HCT116 (cell line): ENCODE measurements at regions not wholly inside any gene's neighbourhood (a gene's known extent, or its start where the extent isn't known, plus 50 kb on each side); places are given as distances from the start of the nearest gene placed in this dataset.

ENCODE experiments used
- ATAC-seq: fragments of 200-7000 bp; cut with Tn5 transposase; 2 replicates; pipeline ENCODE4 v1.9.1; 2020; ENCODE audit warnings: mild to moderate bottlenecking, moderate library complexity
- BruUV-seq: library from RNA; stranded (reverse); fragments of 400-500 nt; replicated peaks from 2 replicates; lab custom pipeline; 2021; lab: Mats Ljungman, UMichigan
- CTCF ChIA-PET: fragments of 300-600 bp; sonication (Branson Sonifier 250); formaldehyde crosslinking; loops from one replicate; lab custom pipeline; 2021; ENCODE audit warnings: antibody characterized with exemption; lab: Charles Lee
- POLR2A ChIA-PET: fragments of 300-600, 350-600 bp; sonication (Branson Sonifier 250); formaldehyde crosslinking; loops from one replicate; lab custom pipeline; 2021; ENCODE audit warnings: antibody characterized with exemption; lab: Charles Lee
- RAD21 ChIA-PET, 2 experiments: fragments of 300-600 bp; sonication (Branson Sonifier 250); formaldehyde crosslinking; loops; one replicate each; lab custom pipeline; 2023; ENCODE audit warnings: low total read pairs in 2 of 2; ENCODE audit not compliant: uncharacterized antibody in 2 of 2, unreplicated experiment in 2 of 2, low non-redundant PET in 1 of 2; lab: Charles Lee
- DNase-seq: peaks from one replicate; pipeline ENCODE4 v3.0.0-alpha.2; 2010; ENCODE audit warnings: low read depth, low spot score
- H2AFZ ChIP-seq: fragments of 200-600 bp; shearing (Covaris generic), sonication (generic); 2 replicates; pipeline ENCODE4 v1.6.1; 2017; ENCODE audit warnings: low read depth, mixed run types, mixed read lengths, antibody characterized with exemption, low read length; ENCODE audit not compliant: poor library complexity, severe bottlenecking
- H3K27ac ChIP-seq: 2 replicates; pipeline ENCODE4 v1.5.1; 2012; ENCODE audit warnings: low read depth, low read length
- H3K27me3 ChIP-seq: fragments of 200-600 bp; sonication (generic); 2 replicates; pipeline ENCODE4 v1.6.1; 2016; ENCODE audit warnings: mixed run types, low read length, mixed read lengths; ENCODE audit not compliant: insufficient read depth
- H3K36me3 ChIP-seq, 2 experiments: fragments of 200-500 bp in 1 of 2; fragments of 200-600 bp in 1 of 2; sonication (Bioruptor generic) in 1 of 2; sonication (generic) in 1 of 2; 2 replicates each; pipeline versions ENCODE4 v1.5.1 to v1.6.1; 2014 to 2016; ENCODE audit warnings: low read length in 2 of 2, inconsistent platforms in 1 of 2, mixed read lengths in 1 of 2, mixed run types in 1 of 2; ENCODE audit not compliant: insufficient read depth in 2 of 2, control insufficient read depth in 1 of 2
- H3K4me1 ChIP-seq, 2 experiments: fragments of 200-600 bp in 1 of 2; sonication (generic) in 1 of 2; 2 replicates each; pipeline versions ENCODE4 v1.5.1 to v1.6.1; 2012 to 2017; ENCODE audit warnings: low read length in 2 of 2, inconsistent platforms in 1 of 2, mild to moderate bottlenecking in 1 of 2, mixed read lengths in 1 of 2, mixed run types in 1 of 2, moderate library complexity in 1 of 2; ENCODE audit not compliant: insufficient read depth in 2 of 2, control insufficient read depth in 1 of 2
- H3K4me2 ChIP-seq: fragments of 200-600 bp; sonication (generic); 2 replicates; pipeline ENCODE4 v1.6.1; 2017; ENCODE audit warnings: mixed run types, low read length, mixed read lengths
- H3K4me3 ChIP-seq, 2 experiments: fragments of 200-600 bp in 1 of 2; sonication (generic) in 1 of 2; replicated peaks in 1 of 2; 2 replicates each; pipeline ENCODE4 v1.5.1; 2011 to 2016; ENCODE audit warnings: low read length in 2 of 2, control low read depth in 1 of 2, low read depth in 1 of 2, mild to moderate bottlenecking in 1 of 2, mixed read lengths in 1 of 2, mixed run types in 1 of 2
- H3K79me2 ChIP-seq: fragments of 200-600 bp; sonication (generic); 2 replicates; pipeline ENCODE4 v1.6.1; 2017; ENCODE audit warnings: mild to moderate bottlenecking, mixed run types, low read length, moderate library complexity, mixed read lengths; ENCODE audit not compliant: insufficient read depth
- H3K9ac ChIP-seq: fragments of 200-600 bp; sonication (generic); 2 replicates; pipeline ENCODE4 v1.6.1; 2016; ENCODE audit warnings: low read length, mixed read lengths
- H3K9me2 ChIP-seq: fragments of 200-600 bp; sonication (generic), shearing (Covaris generic); 2 replicates; pipeline ENCODE4 v1.6.1; 2017; ENCODE audit warnings: mixed run types, mild to moderate bottlenecking, moderate library complexity; ENCODE audit not compliant: insufficient read depth
- H3K9me3 ChIP-seq, 2 experiments: fragments of 200-500 bp in 1 of 2; fragments of 200-600 bp in 1 of 2; sonication (Bioruptor generic) in 1 of 2; sonication (generic) in 1 of 2; 2 replicates each; pipeline ENCODE4 v1.6.1; 2014 to 2017; ENCODE audit warnings: low read length in 2 of 2, mixed read lengths in 2 of 2, inconsistent platforms in 1 of 2, low read depth in 1 of 2, mild to moderate bottlenecking in 1 of 2, mixed run types in 1 of 2, moderate library complexity in 1 of 2; ENCODE audit not compliant: control insufficient read depth in 1 of 2, insufficient read depth in 1 of 2
- H4K20me1 ChIP-seq: fragments of 200-600 bp; sonication (generic), shearing (Covaris generic); 2 replicates; pipeline ENCODE4 v1.6.1; 2017; ENCODE audit warnings: mixed run types, mild to moderate bottlenecking, moderate library complexity; ENCODE audit not compliant: insufficient read depth
- CBX3 ChIP-seq: IDR thresholded peaks from 2 replicates; pipeline ENCODE4 v1.6.1; 2012; ENCODE audit warnings: low read depth
- CEBPB ChIP-seq: IDR thresholded peaks from 2 replicates; pipeline ENCODE4 v1.6.1; 2012; ENCODE audit warnings: low read depth
- CTCF ChIP-seq, 3 experiments: fragments of 200-600 bp in 1 of 3; sonication (generic) in 1 of 3; IDR thresholded peaks in 2 of 3; conservative IDR thresholded peaks in 1 of 3; 2 replicates each; pipeline ENCODE4 v1.5.1; 2012 to 2017; ENCODE audit warnings: low read depth in 2 of 3, low read length in 2 of 3, antibody characterized with exemption in 1 of 3, borderline replicate concordance in 1 of 3, control low read depth in 1 of 3, mild to moderate bottlenecking in 1 of 3, mixed read lengths in 1 of 3, mixed run types in 1 of 3, moderate library complexity in 1 of 3; ENCODE audit not compliant: insufficient read depth in 1 of 3
- EGR1 ChIP-seq: IDR thresholded peaks from 2 replicates; pipeline ENCODE4 v1.6.1; 2012; ENCODE audit warnings: low read depth
- ELF1 ChIP-seq: IDR thresholded peaks from 2 replicates; pipeline ENCODE4 v1.6.1; 2012; ENCODE audit warnings: low read depth, borderline replicate concordance
- EZH2phosphoT487 ChIP-seq: fragments of 200-600 bp; IDR thresholded peaks from 2 replicates; pipeline ENCODE4 v1.6.1; 2018; ENCODE audit warnings: antibody characterized with exemption, borderline replicate concordance
- MAX ChIP-seq: IDR thresholded peaks from 2 replicates; pipeline ENCODE4 v1.6.1; 2012
- POLR2AphosphoS5 ChIP-seq: IDR thresholded peaks from 2 replicates; pipeline ENCODE4 v1.6.1; 2011; ENCODE audit warnings: mild to moderate bottlenecking, low read depth, low read length, moderate library complexity
- RAD21 ChIP-seq: IDR thresholded peaks from 2 replicates; pipeline ENCODE4 v1.6.1; 2012; ENCODE audit warnings: low read depth, mild to moderate bottlenecking
- REST ChIP-seq: IDR thresholded peaks from 2 replicates; pipeline ENCODE4 v1.6.1; 2012; ENCODE audit warnings: low read depth
- SIN3A ChIP-seq: IDR thresholded peaks from 2 replicates; pipeline ENCODE4 v1.6.1; 2012; ENCODE audit warnings: low read depth
- SP1 ChIP-seq: IDR thresholded peaks from 2 replicates; pipeline ENCODE4 v1.6.1; 2012; ENCODE audit warnings: low read depth
- SRF ChIP-seq: IDR thresholded peaks from 2 replicates; pipeline ENCODE4 v1.6.1; 2012; ENCODE audit warnings: low read depth
- TCF7L2 ChIP-seq: IDR thresholded peaks from 2 replicates; pipeline ENCODE4 v1.7.0; 2011; ENCODE audit warnings: borderline replicate concordance, inconsistent platforms; ENCODE audit not compliant: insufficient read depth, insufficient read length; ENCODE audit errors: extremely low read depth
- YY1 ChIP-seq: IDR thresholded peaks from 2 replicates; pipeline ENCODE4 v1.6.1; 2011; ENCODE audit warnings: low read length, low read depth, moderate library complexity, mild to moderate bottlenecking; ENCODE audit not compliant: insufficient replicate concordance; ENCODE audit errors: extremely low read depth
- ZBTB33 ChIP-seq: IDR thresholded peaks from 2 replicates; pipeline ENCODE4 v1.6.1; 2011; ENCODE audit warnings: mild to moderate bottlenecking, low read length, moderate library complexity; ENCODE audit not compliant: insufficient replicate concordance; ENCODE audit errors: extremely low read depth
- ZNF274 ChIP-seq: fragments of 200-500 bp; sonication (Bioruptor generic); IDR thresholded peaks from 2 replicates; pipeline ENCODE4 v1.6.1; 2014; ENCODE audit warnings: mild to moderate bottlenecking, low read depth, low read length, inconsistent platforms
- intact Hi-C: fragments of 100-400 bp; cut with micrococcal nuclease; formaldehyde crosslinking; loops from 2 replicates; pipeline ENCODE4 v1.10.0; 2022
- TF ChIP-seq, protein P1 (sequence below): IDR thresholded peaks from 2 replicates; pipeline ENCODE4 v1.6.1; 2012

GRCh38 chr12:100698518-100698917 lies 96.1 kb upstream of the ANO4 start:
- CTCF ChIA-PET: interaction anchor here (1.4 kb wide), 1 partner anchor 27 kb away, joined by 4 read pairs; no protein-coding TSS in a partner anchor
- no peak overlapping the region for H2AFZ ChIP-seq
- no peaks in the 10 kb centered on the region for H3K9me3 ChIP-seq
- H4K20me1 ChIP-seq: no peaks in the 10 kb centered on the region
- intact Hi-C loops: no loop called here
- no peaks in the 10 kb centered on the region for H3K4me1 ChIP-seq
- H3K4me2 ChIP-seq: no peak overlapping the region
- no peaks in the 10 kb centered on the region for H3K36me3 ChIP-seq
- BruUV-seq: no TSS peak
- no peak overlapping the region for H3K27ac ChIP-seq
- no peaks in the 10 kb centered on the region for H3K9me2 ChIP-seq
- no peak for ATAC-seq
- no peak overlapping the region for H3K4me3 ChIP-seq
- H3K79me2 ChIP-seq: no peaks in the 10 kb centered on the region
- no peak for TF ChIP-seq ZNF274
- no peak for TF ChIP-seq CBX3
- no peak for TF ChIP-seq EZH2phosphoT487
- no peak for TF ChIP-seq CTCF (IDR thresholded peaks at IDR 0.05 in 2 of 3, conservative IDR thresholded peaks at IDR 0.05 in 1 of 3; ENCODE audit: borderline replicate concordance in 1 of 3, insufficient read depth in 1 of 3, low read depth in 2 of 3, low read length in 2 of 3)
- no peak for TF ChIP-seq YY1
- TF ChIP-seq TCF7L2: no peak
- no peak for TF ChIP-seq ZBTB33
- TF ChIP-seq REST: no peak
- TF ChIP-seq POLR2AphosphoS5: no peak
- no peak for TF ChIP-seq EGR1
- no peak for TF ChIP-seq SIN3A
- TF ChIP-seq CEBPB: no peak
- TF ChIP-seq MAX: no peak
- TF ChIP-seq, protein P1, sequence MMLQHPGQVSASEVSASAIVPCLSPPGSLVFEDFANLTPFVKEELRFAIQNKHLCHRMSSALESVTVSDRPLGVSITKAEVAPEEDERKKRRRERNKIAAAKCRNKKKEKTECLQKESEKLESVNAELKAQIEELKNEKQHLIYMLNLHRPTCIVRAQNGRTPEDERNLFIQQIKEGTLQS: no peak
- TF ChIP-seq SP1: no peak
- TF ChIP-seq ELF1: no peak
- TF ChIP-seq RAD21: no peak
- TF ChIP-seq SRF: no peak
- no peaks in the 10 kb centered on the region for H3K27me3 ChIP-seq
- no peak for DNase-seq
- POLR2A ChIA-PET: no interaction called here
- RAD21 ChIA-PET: no interaction called here
- no peak overlapping the region for H3K9ac ChIP-seq
